IMR-90 (cell line): ENCODE measurements at regions not wholly inside any gene's neighbourhood (a gene's known extent, or its start where the extent isn't known, plus 50 kb on each side); places are given as distances from the start of the nearest gene placed in this dataset.
A peak's percentile ranks its signal among the peaks of the same experiment; 100 is the strongest.

ENCODE experiments used
- ATAC-seq: fragments of 200-7000 bp; cut with Tn5 transposase; 2 replicates; pipeline ENCODE4 v1.9.1; 2020; ENCODE audit warnings: low read depth, mild to moderate bottlenecking, moderate library complexity
- BruUV-seq: library from RNA; stranded (reverse); fragments of 400-500 nt; replicated peaks from 2 replicates; lab custom pipeline; 2021; lab: Mats Ljungman, UMichigan
- CTCF ChIA-PET: fragments of 300-600 bp; formaldehyde crosslinking; extraction: SDS; loops from one replicate; lab custom pipeline; 2021; ENCODE audit warnings: antibody characterized with exemption; lab: Yijun Ruan, JAX
- POLR2A ChIA-PET: fragments of 300-600 bp; sonication (Branson Sonifier 250); formaldehyde crosslinking; loops from one replicate; lab custom pipeline; 2022; ENCODE audit warnings: antibody characterized with exemption; ENCODE audit not compliant: unreplicated experiment; lab: Charles Lee
- DNase-seq: peaks from one replicate; pipeline ENCODE4 v3.0.0; 2013
- H2AFZ ChIP-seq: replicated peaks from 2 replicates; pipeline ENCODE3; 2013; ENCODE audit warnings: low read length, mild to moderate bottlenecking; ENCODE audit not compliant: poor library complexity
- H2AK5ac ChIP-seq: 2 replicates; pipeline ENCODE4 v1.6.1; 2013; ENCODE audit warnings: low read depth, low read length, inconsistent platforms
- H2AK9ac ChIP-seq: replicated peaks from 2 replicates; pipeline ENCODE3; 2013; ENCODE audit warnings: mild to moderate bottlenecking, low read depth, low read length, moderate library complexity; ENCODE audit not compliant: poor library complexity
- H2BK120ac ChIP-seq: 2 replicates; pipeline ENCODE4 v1.6.1; 2013; ENCODE audit warnings: low read depth, low read length, inconsistent platforms
- H2BK15ac ChIP-seq: 3 replicates; pipeline ENCODE4 v1.6.1; 2013; ENCODE audit warnings: low read depth, low read length, inconsistent platforms
- H2BK20ac ChIP-seq: 2 replicates; pipeline ENCODE4 v1.6.1; 2013; ENCODE audit warnings: low read depth, mild to moderate bottlenecking, inconsistent platforms, low read length, moderate library complexity
- H2BK5ac ChIP-seq: 2 replicates; pipeline ENCODE4 v1.6.1; 2013; ENCODE audit warnings: mild to moderate bottlenecking, low read depth, low read length, inconsistent platforms; ENCODE audit not compliant: poor library complexity, severe bottlenecking
- H3K14ac ChIP-seq: replicated peaks from 2 replicates; pipeline ENCODE4 v1.6.1; 2013; ENCODE audit warnings: low read depth, low read length, inconsistent platforms
- H3K18ac ChIP-seq: 2 replicates; pipeline ENCODE4 v1.6.1; 2013; ENCODE audit warnings: low read depth, low read length, control low read depth
- H3K23ac ChIP-seq: 2 replicates; pipeline ENCODE4 v1.6.1; 2013; ENCODE audit warnings: low read depth, low read length, inconsistent platforms
- H3K27ac ChIP-seq: 2 replicates; pipeline ENCODE4 v1.5.1; 2013; ENCODE audit warnings: mild to moderate bottlenecking, control low read depth, low read length; ENCODE audit not compliant: insufficient read depth
- H3K27me3 ChIP-seq: 2 replicates; pipeline ENCODE4 v1.6.1; 2013; ENCODE audit warnings: low read length; ENCODE audit not compliant: control insufficient read depth, insufficient read depth
- H3K36me3 ChIP-seq: 2 replicates; pipeline ENCODE4 v1.6.1; 2013; ENCODE audit warnings: low read length, mixed read lengths; ENCODE audit not compliant: control insufficient read depth, insufficient read depth
- H3K4ac ChIP-seq: 2 replicates; pipeline ENCODE4 v1.6.1; 2013; ENCODE audit warnings: low read depth, low read length, inconsistent platforms
- H3K4me1 ChIP-seq: 2 replicates; pipeline ENCODE4 v1.6.1; 2013; ENCODE audit warnings: low read length, mixed read lengths; ENCODE audit not compliant: control insufficient read depth, insufficient read depth
- H3K4me2 ChIP-seq: 2 replicates; pipeline ENCODE4 v1.6.1; 2013; ENCODE audit warnings: low read depth, mild to moderate bottlenecking, control low read depth, low read length, moderate library complexity
- H3K4me3 ChIP-seq: 2 replicates; pipeline ENCODE4 v1.5.1; 2013; ENCODE audit warnings: low read depth, mild to moderate bottlenecking, control low read depth, low read length, moderate library complexity; ENCODE audit not compliant: insufficient read depth
- H3K56ac ChIP-seq: 2 replicates; pipeline ENCODE4 v1.6.1; 2013; ENCODE audit warnings: low read length, inconsistent platforms; ENCODE audit not compliant: insufficient read depth; ENCODE audit errors: extremely low read depth
- H3K79me1 ChIP-seq, 2 experiments: 2 replicates each; pipeline ENCODE4 v1.6.1; 2013; ENCODE audit warnings: low read length in 2 of 2, inconsistent platforms in 1 of 2, low read depth in 1 of 2
- H3K9ac ChIP-seq: 2 replicates; pipeline ENCODE4 v1.6.1; 2013; ENCODE audit warnings: low read depth, low read length, control low read depth
- H3K9me1 ChIP-seq: 2 replicates; pipeline ENCODE4 v1.6.1; 2013; ENCODE audit warnings: low read length, inconsistent platforms; ENCODE audit not compliant: insufficient read depth
- H3K9me3 ChIP-seq: 2 replicates; pipeline ENCODE4 v1.6.1; 2013; ENCODE audit warnings: low read length; ENCODE audit not compliant: control insufficient read depth, insufficient read depth
- H4K20me1 ChIP-seq: 2 replicates; pipeline ENCODE4 v1.6.1; 2013; ENCODE audit warnings: low read length, inconsistent platforms; ENCODE audit not compliant: insufficient read depth
- H4K5ac ChIP-seq: 2 replicates; pipeline ENCODE4 v1.6.1; 2013; ENCODE audit warnings: mild to moderate bottlenecking, low read depth, low read length, control low read depth
- H4K8ac ChIP-seq, 2 experiments: 2 replicates each; pipeline ENCODE4 v1.6.1; 2013; ENCODE audit warnings: low read depth in 2 of 2, low read length in 2 of 2, control low read depth in 1 of 2, inconsistent platforms in 1 of 2
- H4K91ac ChIP-seq: 2 replicates; pipeline ENCODE4 v1.6.1; 2013; ENCODE audit warnings: low read depth, low read length, inconsistent platforms; ENCODE audit not compliant: insufficient read depth
- BHLHE40 ChIP-seq: fragments of 150-350 bp; IDR thresholded peaks from 2 replicates; pipeline ENCODE4 v1.6.1; 2016; ENCODE audit warnings: mild to moderate bottlenecking, low read depth, low read length
- CEBPB ChIP-seq: IDR thresholded peaks from 2 replicates; pipeline ENCODE4 v1.6.1; 2012; ENCODE audit warnings: low read depth, low read length, improper control_type of control experiment
- CHD1 ChIP-seq: IDR thresholded peaks from 2 replicates; pipeline ENCODE4 v1.6.1; 2012; ENCODE audit warnings: low read depth, low read length, improper control_type of control experiment
- CTCF ChIP-seq: conservative IDR thresholded peaks from 2 replicates; pipeline ENCODE4 v1.5.1; 2012; ENCODE audit warnings: mild to moderate bottlenecking, low read depth, low read length, improper control_type of control experiment
- ELK1 ChIP-seq: fragments of 150-350 bp; IDR thresholded peaks from 2 replicates; pipeline ENCODE4 v1.6.1; 2016; ENCODE audit warnings: low read depth, mild to moderate bottlenecking, low read length, moderate library complexity, borderline replicate concordance
- FOS ChIP-seq: fragments of 150-350 bp; IDR thresholded peaks from 2 replicates; pipeline ENCODE4 v1.6.1; 2016; ENCODE audit warnings: low read depth, low read length
- MAFK ChIP-seq: IDR thresholded peaks from 2 replicates; pipeline ENCODE4 v1.6.1; 2012; ENCODE audit warnings: low read depth, low read length, improper control_type of control experiment
- MXI1 ChIP-seq: IDR thresholded peaks from 2 replicates; pipeline ENCODE4 v1.6.1; 2012; ENCODE audit warnings: low read depth, mild to moderate bottlenecking, low read length, moderate library complexity, borderline replicate concordance
- NFE2L2 ChIP-seq: fragments of 150-350 bp; IDR thresholded peaks from 2 replicates; pipeline ENCODE4 v1.6.1; 2016; ENCODE audit warnings: low read depth, mild to moderate bottlenecking, low read length
- POLR2A ChIP-seq: IDR thresholded peaks from 2 replicates; pipeline ENCODE4 v1.6.1; 2012; ENCODE audit warnings: mild to moderate bottlenecking, low read depth, low read length
- RAD21 ChIP-seq: IDR thresholded peaks from 2 replicates; pipeline ENCODE4 v1.6.1; 2012; ENCODE audit warnings: low read length, improper control_type of control experiment
- RCOR1 ChIP-seq: IDR thresholded peaks from 2 replicates; pipeline ENCODE4 v1.6.1; 2012; ENCODE audit warnings: mild to moderate bottlenecking, low read length, improper control_type of control experiment; ENCODE audit not compliant: insufficient replicate concordance
- RFX5 ChIP-seq: IDR thresholded peaks from 2 replicates; pipeline ENCODE4 v1.8.0; 2012; ENCODE audit warnings: low read depth, mild to moderate bottlenecking, low read length, moderate library complexity
- SMC3 ChIP-seq: fragments of 150-350 bp; IDR thresholded peaks from 2 replicates; pipeline ENCODE4 v1.6.1; 2016; ENCODE audit warnings: low read depth, mild to moderate bottlenecking, antibody characterized with exemption, low read length, moderate library complexity
- WGBS, 2 experiments: methylation state at CpG; one replicate each; pipeline versions ENCODE4 v1.1.5 to v1.1.7; 2013; ENCODE audit warnings: missing lambda C conversion rate in 2 of 2; ENCODE audit not compliant: insufficient read length in 1 of 2; ENCODE audit errors: extremely low coverage in 2 of 2; 5-methylcytosine and 5-hydroxymethylcytosine counted together
- dilution Hi-C: fragments of 300-500 bp; cut with HindIII; formaldehyde crosslinking; loops from one replicate; pipeline ENCODE4 v1.14.3; 2018; ENCODE audit warnings: low sequenced_read_pairs; ENCODE audit not compliant: unreplicated experiment
- in situ Hi-C: fragments of 300-500 bp; cut with MboI; formaldehyde crosslinking; loops from 3 replicates; pipeline ENCODE4 v1.14.3; 2019; ENCODE audit warnings: low sequenced_read_pairs, inconsistent platforms, mixed read lengths
- intact Hi-C: fragments of 100-400 bp; cut with micrococcal nuclease; formaldehyde crosslinking; loops from 2 replicates; pipeline ENCODE4 v1.10.0; 2022
- TF ChIP-seq, protein P1 (sequence below): fragments of 150-350 bp; IDR thresholded peaks from 2 replicates; pipeline ENCODE4 v1.6.1; 2017; ENCODE audit warnings: mild to moderate bottlenecking, antibody characterized with exemption, low read length, low read depth

GRCh38 chr1:221449801-221450470 lies 292.0 kb downstream of the DUSP10 start:
- H3K18ac ChIP-seq, result peak overlapping the region; percentile 23; the same call in 1 of the 2 replicates
- no peak overlapping the region for H2BK15ac ChIP-seq
- H3K27ac ChIP-seq, result no peak overlapping the region
- no peak overlapping the region for H2AFZ ChIP-seq
- peak; percentile 80 for DNase-seq
- H3K4me3 ChIP-seq, result no peak overlapping the region
- H3K56ac ChIP-seq, result no peak overlapping the region
- H2AK9ac ChIP-seq, result no peak overlapping the region
- CTCF ChIA-PET, result no interaction called here
- no peaks in the 10 kb centered on the region for H3K9me3 ChIP-seq
- dilution Hi-C loops (no loop called here), in situ Hi-C loops (loop anchor here (10.0 to 25.0 kb wide), 2 partner anchors 1005 to 1187 kb away; no protein-coding TSS in a partner anchor), intact Hi-C loops (no loop called here)
- H2BK5ac ChIP-seq, result peak overlapping the region; percentile 34
- H3K14ac ChIP-seq, result no peak overlapping the region
- H4K91ac ChIP-seq, result no peak overlapping the region
- no peaks in the 10 kb centered on the region for H3K4me1 ChIP-seq
- 0 out of 2 replicates have a peak overlapping the region, but pooled peaks have one; percentile 13 for H2AK5ac ChIP-seq
- peak overlapping the region; percentile 33; the same call in 1 of the 2 replicates for H2BK120ac ChIP-seq
- WGBS, 2 experiments, result no CpG with 5 or more reads among the region's 3 CpGs
- no TSS peak for BruUV-seq
- ATAC-seq, result peak; percentile 75
- no peaks in the 10 kb centered on the region for H3K36me3 ChIP-seq
- H3K9ac ChIP-seq, result no peak overlapping the region
- POLR2A ChIA-PET, result no interaction called here
- no peaks in the 10 kb centered on the region for H3K27me3 ChIP-seq
- H4K5ac ChIP-seq, result no peak overlapping the region
- peak overlapping the region in 1 of 2 experiments; percentile 31; a peak in 1 of 4 replicates for H4K8ac ChIP-seq
- H3K4ac ChIP-seq, result peak overlapping the region; percentile 28
- no peaks in the 10 kb centered on the region for H3K9me1 ChIP-seq
- TF ChIP-seq POLR2A, result no peak
- no peak for TF ChIP-seq CEBPB
- TF ChIP-seq CHD1, result no peak
- TF ChIP-seq RAD21, result no peak
- no peak for TF ChIP-seq MXI1
- no peak for TF ChIP-seq RFX5
- TF ChIP-seq SMC3, result no peak
- no peak for TF ChIP-seq BHLHE40
- no peak; the same call in 1 of the 2 replicates for TF ChIP-seq MAFK
- TF ChIP-seq CTCF, result no peak
- TF ChIP-seq NFE2L2, result no peak
- TF ChIP-seq ELK1, result no peak
- no peak for TF ChIP-seq RCOR1
- TF ChIP-seq FOS, result no peak
- TF ChIP-seq, protein P1, sequence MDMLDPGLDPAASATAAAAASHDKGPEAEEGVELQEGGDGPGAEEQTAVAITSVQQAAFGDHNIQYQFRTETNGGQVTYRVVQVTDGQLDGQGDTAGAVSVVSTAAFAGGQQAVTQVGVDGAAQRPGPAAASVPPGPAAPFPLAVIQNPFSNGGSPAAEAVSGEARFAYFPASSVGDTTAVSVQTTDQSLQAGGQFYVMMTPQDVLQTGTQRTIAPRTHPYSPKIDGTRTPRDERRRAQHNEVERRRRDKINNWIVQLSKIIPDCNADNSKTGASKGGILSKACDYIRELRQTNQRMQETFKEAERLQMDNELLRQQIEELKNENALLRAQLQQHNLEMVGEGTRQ, result no peak
- H4K20me1 ChIP-seq, result no peaks in the 10 kb centered on the region
- H2BK20ac ChIP-seq, result no peak overlapping the region
- peak overlapping the region; percentile 1; the same call in 1 of the 2 replicates for H3K4me2 ChIP-seq
- no peak overlapping the region for H3K23ac ChIP-seq
- no peaks in the 10 kb centered on the region for H3K79me1 ChIP-seq
